Choroid plexus epithelial cell (primary cell): ENCODE measurements at regions not wholly inside any gene's neighbourhood (a gene's known extent, or its start where the extent isn't known, plus 50 kb on each side); places are given as distances from the start of the nearest gene placed in this dataset.

Source experiments
- DNase-seq: peaks from one replicate; pipeline ENCODE4 v3.0.0-alpha.2; 2010; ENCODE audit warnings: low read depth
- H3K4me3 ChIP-seq: 2 replicates; pipeline ENCODE4 v1.5.1; 2011; ENCODE audit warnings: low read depth, mild to moderate bottlenecking, control low read depth, low read length, moderate library complexity
- TF ChIP-seq, protein P1 (sequence below): conservative IDR thresholded peaks from 2 replicates; pipeline ENCODE4 v1.5.1; 2011; ENCODE audit warnings: low read depth, mild to moderate bottlenecking, control low read depth, inconsistent platforms, low read length, moderate library complexity

DNA sequence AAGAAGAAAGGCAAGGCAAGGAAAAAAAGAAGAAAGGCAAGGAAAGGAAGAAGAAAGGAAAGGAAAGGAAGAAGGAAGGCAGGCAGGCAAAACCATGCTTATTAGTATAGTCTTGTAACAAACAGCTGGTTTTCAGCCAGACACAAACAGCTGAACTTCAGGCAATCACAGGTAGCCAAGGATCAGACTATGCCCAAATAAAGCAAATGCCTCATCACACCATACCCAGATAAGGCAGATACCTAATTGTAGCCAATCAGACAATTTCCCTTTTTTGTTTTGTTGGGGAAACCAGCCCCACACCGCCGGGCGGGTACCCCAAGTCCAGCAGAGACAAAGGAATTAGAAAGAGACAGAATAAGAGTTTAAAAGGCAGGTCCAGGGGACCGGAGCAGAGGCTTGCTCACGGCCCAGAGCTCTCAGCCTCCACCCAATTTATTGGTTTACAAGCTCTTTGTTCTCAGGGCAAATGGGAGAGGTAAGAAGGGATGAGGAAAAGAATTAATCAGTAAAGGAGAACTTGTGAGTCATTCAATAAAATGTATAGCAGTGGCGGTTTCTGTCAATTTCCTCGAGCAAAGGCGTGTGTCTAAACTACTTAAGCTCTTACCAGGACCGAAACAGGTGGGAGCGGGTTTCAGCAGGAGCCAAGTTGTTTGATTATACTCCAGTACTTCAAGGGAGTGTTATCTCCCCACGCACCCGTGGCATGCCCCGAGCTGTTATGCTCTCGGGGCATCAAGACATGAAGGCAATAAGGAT is 886.8 kb downstream of the KCNT2 start:
- TF ChIP-seq, protein P1, sequence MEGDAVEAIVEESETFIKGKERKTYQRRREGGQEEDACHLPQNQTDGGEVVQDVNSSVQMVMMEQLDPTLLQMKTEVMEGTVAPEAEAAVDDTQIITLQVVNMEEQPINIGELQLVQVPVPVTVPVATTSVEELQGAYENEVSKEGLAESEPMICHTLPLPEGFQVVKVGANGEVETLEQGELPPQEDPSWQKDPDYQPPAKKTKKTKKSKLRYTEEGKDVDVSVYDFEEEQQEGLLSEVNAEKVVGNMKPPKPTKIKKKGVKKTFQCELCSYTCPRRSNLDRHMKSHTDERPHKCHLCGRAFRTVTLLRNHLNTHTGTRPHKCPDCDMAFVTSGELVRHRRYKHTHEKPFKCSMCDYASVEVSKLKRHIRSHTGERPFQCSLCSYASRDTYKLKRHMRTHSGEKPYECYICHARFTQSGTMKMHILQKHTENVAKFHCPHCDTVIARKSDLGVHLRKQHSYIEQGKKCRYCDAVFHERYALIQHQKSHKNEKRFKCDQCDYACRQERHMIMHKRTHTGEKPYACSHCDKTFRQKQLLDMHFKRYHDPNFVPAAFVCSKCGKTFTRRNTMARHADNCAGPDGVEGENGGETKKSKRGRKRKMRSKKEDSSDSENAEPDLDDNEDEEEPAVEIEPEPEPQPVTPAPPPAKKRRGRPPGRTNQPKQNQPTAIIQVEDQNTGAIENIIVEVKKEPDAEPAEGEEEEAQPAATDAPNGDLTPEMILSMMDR, result no peak
- DNase-seq, result no peak
- no peak overlapping the region for H3K4me3 ChIP-seq

DNA sequence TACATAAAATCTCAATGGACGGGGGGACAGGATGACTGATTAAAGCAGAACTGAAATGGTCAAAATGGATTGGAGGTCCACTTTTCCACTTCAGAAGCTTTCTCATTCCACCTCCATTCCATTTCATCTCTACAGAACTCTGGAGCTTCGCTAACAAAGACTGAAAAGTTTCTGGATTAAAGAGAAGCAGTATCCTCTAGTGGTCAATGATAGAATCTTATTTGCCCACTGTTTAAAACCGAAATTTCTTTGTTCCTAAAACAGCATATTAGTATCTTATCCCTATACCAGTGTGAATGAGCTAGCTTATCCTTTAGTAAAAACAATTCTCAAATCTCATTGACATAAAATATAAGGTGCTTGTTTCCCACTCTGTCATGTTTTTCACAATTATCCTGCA is 890.6 kb downstream of the KCNT2 start:
- no peak overlapping the region for H3K4me3 ChIP-seq
- TF ChIP-seq, protein P1, result peak; percentile 62
- peak; percentile 55 for DNase-seq

DNA sequence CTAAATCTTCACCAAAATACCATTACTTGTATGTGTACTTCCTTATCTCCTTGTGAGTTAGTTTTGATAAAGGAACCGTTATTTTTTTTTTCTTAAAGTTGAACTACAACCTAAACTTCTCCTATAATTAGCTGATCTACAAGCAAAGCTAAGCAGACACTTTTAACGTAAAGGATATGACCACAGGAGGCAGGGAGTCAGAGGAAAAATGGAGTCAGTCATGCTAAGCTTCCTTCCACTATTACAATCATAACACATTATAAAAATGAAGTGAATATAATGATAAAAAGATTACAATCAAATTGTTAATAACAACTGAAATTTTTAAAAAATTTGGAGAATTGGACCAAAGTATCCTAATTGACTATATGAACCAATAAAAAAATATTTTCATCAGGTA is 892.6 kb downstream of the KCNT2 start:
- DNase-seq, result no peak
- TF ChIP-seq, protein P1, result no peak

DNA sequence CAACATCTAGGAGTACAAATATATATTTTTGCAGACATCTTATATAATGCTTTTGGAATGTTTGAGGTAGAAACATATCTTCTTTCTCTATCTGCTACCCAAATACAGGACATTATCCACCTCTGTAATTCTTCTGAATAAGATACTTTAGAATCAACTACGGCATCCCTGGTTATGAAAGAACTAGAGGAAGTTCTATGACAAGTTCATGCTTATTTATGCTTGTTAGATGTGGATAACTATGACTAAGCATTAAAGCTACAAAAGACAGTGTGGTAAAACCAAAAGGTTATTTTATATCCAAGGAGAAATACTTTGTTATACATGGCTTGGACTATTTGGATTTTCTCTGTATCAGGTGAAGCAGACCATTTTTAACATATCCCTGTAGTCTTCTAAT is 894.0 kb downstream of the KCNT2 start:
- DNase-seq, result peak; percentile 49

More for the DNA sequence above, 892.6 kb downstream of the KCNT2 start:
- no peak overlapping the region for H3K4me3 ChIP-seq

DNA sequence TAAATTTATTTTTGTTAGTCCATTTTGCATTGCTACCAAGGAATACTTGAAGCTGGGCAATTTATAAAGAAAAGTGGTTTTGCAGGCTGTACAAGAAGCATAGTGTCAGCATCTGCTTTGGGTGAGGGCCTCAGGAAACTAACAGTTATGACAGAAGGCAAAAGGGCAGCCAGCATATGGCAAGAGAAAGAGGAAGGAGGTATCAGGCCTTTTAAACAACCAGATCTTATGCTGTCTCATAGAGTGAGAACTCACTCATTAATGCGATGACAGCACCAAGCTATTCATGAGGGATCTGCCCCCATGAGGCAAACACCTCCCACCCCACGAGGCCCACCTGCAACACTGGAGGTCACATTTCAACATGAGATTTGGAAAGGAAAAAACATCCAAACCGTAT is 898.4 kb downstream of the KCNT2 start:
- H3K4me3 ChIP-seq, result no peak overlapping the region
- DNase-seq, result no peak
- TF ChIP-seq, protein P1, result no peak

More for the DNA sequence above, 894.0 kb downstream of the KCNT2 start:
- no peak overlapping the region for H3K4me3 ChIP-seq
- TF ChIP-seq, protein P1, result no peak

DNA sequence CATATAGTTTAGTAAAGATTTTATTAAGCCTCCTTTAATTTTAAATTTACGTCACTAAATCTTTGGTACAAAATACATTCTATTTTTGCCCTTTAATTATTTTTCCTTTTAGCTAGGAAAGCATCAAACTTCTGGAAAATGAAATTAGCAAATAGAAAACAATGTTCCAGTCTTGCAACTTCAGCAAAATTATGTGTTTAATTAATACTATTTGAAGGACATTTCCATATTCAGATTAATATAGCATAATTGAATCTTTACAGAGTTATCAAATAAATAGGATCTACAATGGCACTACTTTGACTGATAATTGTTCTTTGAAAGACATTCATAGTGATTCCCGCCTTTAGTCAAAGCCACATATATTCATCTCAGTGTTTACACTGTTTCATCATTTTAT is 904.2 kb downstream of the KCNT2 start:
- no peak overlapping the region for H3K4me3 ChIP-seq
- no peak for DNase-seq
- TF ChIP-seq, protein P1, result no peak

DNA sequence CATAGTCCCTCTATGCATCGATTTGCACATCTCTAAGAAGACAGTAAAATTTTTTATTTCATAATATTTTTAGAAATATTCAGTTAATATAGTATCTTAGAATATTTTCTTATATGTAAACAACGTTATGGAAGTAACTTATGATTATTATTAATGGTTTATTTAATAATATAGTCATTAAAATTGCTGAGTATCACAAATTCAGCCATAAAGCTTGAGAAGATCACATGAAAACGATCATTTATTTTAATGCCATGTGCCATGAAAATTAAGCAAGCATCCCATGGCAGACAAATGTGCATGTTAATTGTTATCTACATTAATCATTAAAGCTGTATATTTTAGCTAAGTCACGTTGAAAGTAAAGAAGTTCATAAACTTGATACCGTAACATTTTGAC is 907.1 kb downstream of the KCNT2 start:
- DNase-seq, result no peak
- H3K4me3 ChIP-seq, result no peak overlapping the region
- TF ChIP-seq, protein P1, result no peak
